Activated naive CD4-positive, alpha-beta T cell (primary cell): ENCODE measurements at regions not wholly inside any gene's neighbourhood (a gene's known extent, or its start where the extent isn't known, plus 50 kb on each side); places are given as distances from the start of the nearest gene placed in this dataset.
"Not testable (repeated sequence)": the region's sequence is repeated elsewhere in the genome, so short reads cannot be mapped to it uniquely, and the experiment has no call there.

ENCODE experiments used
- DNase-seq, 4 experiments: peaks; one replicate each; lab custom pipeline; 2025; lab: John Stamatoyannopoulos, UW

GRCh38 chr2:192634557-192634956, 439.8 kb upstream of the TMEFF2 start:
- DNase-seq, result no peak

- no peak for DNase-seq
Measured at GRCh38 chr2:192628017-192628416, 433.3 kb upstream of the TMEFF2 start.

GRCh38 chr2:192615105-192615504, 420.4 kb upstream of the TMEFF2 start:
- DNase-seq, result no peak

- no peak for DNase-seq
Measured at GRCh38 chr2:192604295-192604694, 409.6 kb upstream of the TMEFF2 start.

GRCh38 chr2:192598649-192599048, 403.9 kb upstream of the TMEFF2 start:
- DNase-seq, result not testable (repeated sequence)

- no peak for DNase-seq
Measured at GRCh38 chr2:192593561-192593960, 398.8 kb upstream of the TMEFF2 start.

- DNase-seq, result no peak
Measured at GRCh38 chr2:192591617-192592016, 396.9 kb upstream of the TMEFF2 start.

GRCh38 chr2:192585418-192585817, 390.7 kb upstream of the TMEFF2 start:
- DNase-seq, result no peak

- DNase-seq, result no peak
Measured at GRCh38 chr2:192584976-192585375, 390.2 kb upstream of the TMEFF2 start.

- DNase-seq, result no peak
Measured at GRCh38 chr2:192579965-192580700, 385.4 kb upstream of the TMEFF2 start.

- no peak for DNase-seq
Measured at GRCh38 chr2:192578780-192579179, 384.0 kb upstream of the TMEFF2 start.

- DNase-seq, result no peak
Measured at GRCh38 chr2:192577706-192578105, 383.0 kb upstream of the TMEFF2 start.

GRCh38 chr2:192574552-192574951, 379.8 kb upstream of the TMEFF2 start:
- DNase-seq, result no peak

GRCh38 chr2:192571636-192572035, 376.9 kb upstream of the TMEFF2 start:
- no peak for DNase-seq

- no peak for DNase-seq
Measured at GRCh38 chr2:192570788-192571187, 376.1 kb upstream of the TMEFF2 start.

GRCh38 chr2:192566863-192567262, 372.1 kb upstream of the TMEFF2 start:
- no peak for DNase-seq

- DNase-seq, result no peak
Measured at GRCh38 chr2:192560326-192560725, 365.6 kb upstream of the TMEFF2 start.

- DNase-seq, result no peak
Measured at GRCh38 chr2:192559587-192559986, 364.9 kb upstream of the TMEFF2 start.

- DNase-seq, result no peak
Measured at GRCh38 chr2:192558637-192559036, 363.9 kb upstream of the TMEFF2 start.

GRCh38 chr2:192555740-192556139, 361.0 kb upstream of the TMEFF2 start:
- DNase-seq, result no peak

GRCh38 chr2:192551760-192552159, 357.0 kb upstream of the TMEFF2 start:
- DNase-seq, result no peak

GRCh38 chr2:192546565-192546964, 351.8 kb upstream of the TMEFF2 start:
- no peak for DNase-seq

- no peak for DNase-seq
Measured at GRCh38 chr2:192544371-192544955, 349.7 kb upstream of the TMEFF2 start.
